ENCODE measurements at regions not wholly inside any gene's neighbourhood (a gene's known extent, or its start where the extent isn't known, plus 50 kb on each side); places are given as distances from the start of the nearest gene placed in this dataset.

- no peak for TF ChIP-seq CTCF (conservative IDR thresholded peaks at IDR 0.05; ENCODE audit: control insufficient read depth, insufficient read depth, low read depth, low read length)
- H3K4me3 ChIP-seq (ENCODE audit: control insufficient read depth, low read depth, low read length), result no peak overlapping the region
- no peak for DNase-seq (ENCODE audit: low read depth)
Measured at GRCh38 chr4:114768501-114768900, 169.9 kb downstream of the UGT8 start.

- DNase-seq (ENCODE audit: low read depth), result no peak
- no peak overlapping the region for H3K4me3 ChIP-seq (ENCODE audit: control insufficient read depth, low read depth, low read length)
- no peak for TF ChIP-seq CTCF (conservative IDR thresholded peaks at IDR 0.05; ENCODE audit: control insufficient read depth, insufficient read depth, low read depth, low read length)
Measured at GRCh38 chr4:114770624-114771023, 172.0 kb downstream of the UGT8 start.

GRCh38 chr4:114773339-114773738, 174.7 kb downstream of the UGT8 start:
- no peak overlapping the region for H3K4me3 ChIP-seq (ENCODE audit: control insufficient read depth, low read depth, low read length)
- no peak for TF ChIP-seq CTCF (conservative IDR thresholded peaks at IDR 0.05; ENCODE audit: control insufficient read depth, insufficient read depth, low read depth, low read length)
- DNase-seq (ENCODE audit: low read depth), result no peak

Measured in fibroblast of mammary gland (primary cell).